HCT116 (cell line): ENCODE measurements at regions not wholly inside any gene's neighbourhood (a gene's known extent, or its start where the extent isn't known, plus 50 kb on each side); places are given as distances from the start of the nearest gene placed in this dataset.

ENCODE experiments used
- CTCF ChIP-seq, 3 experiments: fragments of 200-600 bp in 1 of 3; sonication (generic) in 1 of 3; IDR thresholded peaks in 2 of 3; conservative IDR thresholded peaks in 1 of 3; 2 replicates each; pipeline ENCODE4 v1.5.1; 2012 to 2017; ENCODE audit warnings: low read depth in 2 of 3, low read length in 2 of 3, antibody characterized with exemption in 1 of 3, borderline replicate concordance in 1 of 3, control low read depth in 1 of 3, mild to moderate bottlenecking in 1 of 3, mixed read lengths in 1 of 3, mixed run types in 1 of 3, moderate library complexity in 1 of 3; ENCODE audit not compliant: insufficient read depth in 1 of 3
- POLR2A ChIP-seq: IDR thresholded peaks from 2 replicates; pipeline ENCODE4 v1.7.0; 2011; ENCODE audit warnings: borderline replicate concordance; ENCODE audit not compliant: insufficient read depth, insufficient read length; ENCODE audit errors: extremely low read depth
- POLR2AphosphoS5 ChIP-seq: IDR thresholded peaks from 2 replicates; pipeline ENCODE4 v1.6.1; 2011; ENCODE audit warnings: mild to moderate bottlenecking, low read depth, low read length, moderate library complexity
- ZBTB33 ChIP-seq: IDR thresholded peaks from 2 replicates; pipeline ENCODE4 v1.6.1; 2011; ENCODE audit warnings: mild to moderate bottlenecking, low read length, moderate library complexity; ENCODE audit not compliant: insufficient replicate concordance; ENCODE audit errors: extremely low read depth

GRCh38 chr14:71497645-71498086, 434.6 kb upstream of the RGS6 start:
- no peak for TF ChIP-seq POLR2AphosphoS5
- no peak for TF ChIP-seq CTCF (IDR thresholded peaks at IDR 0.05 in 2 of 3, conservative IDR thresholded peaks at IDR 0.05 in 1 of 3; ENCODE audit: borderline replicate concordance in 1 of 3, insufficient read depth in 1 of 3, low read depth in 2 of 3, low read length in 2 of 3)
- TF ChIP-seq POLR2A = no peak
- TF ChIP-seq ZBTB33 = no peak
